Kasumi-1 (cell line): ENCODE measurements at regions not wholly inside any gene's neighbourhood (a gene's known extent, or its start where the extent isn't known, plus 50 kb on each side); places are given as distances from the start of the nearest gene placed in this dataset.

Source experiments
- DNase-seq, 2 experiments: peaks; one replicate each; lab custom pipeline; 2025; lab: John Stamatoyannopoulos, UW

GRCh38 chr4:177573507-177573906 is 131.3 kb upstream of the AGA start:
- DNase-seq, result peak; percentile 1 to 24

- DNase-seq, result no peak
Measured at GRCh38 chr4:177574446-177574845, 132.2 kb upstream of the AGA start.

- peak; percentile 8 to 13 for DNase-seq
Measured at GRCh38 chr4:177579649-177580048, 137.4 kb upstream of the AGA start.

- DNase-seq, result no peak
Measured at GRCh38 chr4:177582992-177583391, 140.8 kb upstream of the AGA start.

GRCh38 chr4:177587989-177588388 is 145.8 kb upstream of the AGA start:
- no peak for DNase-seq

- no peak for DNase-seq
Measured at GRCh38 chr4:177595386-177595785, 153.1 kb upstream of the AGA start.

- peak; percentile 34 to 55 for DNase-seq
Measured at GRCh38 chr4:177596035-177596434, 153.8 kb upstream of the AGA start.

- DNase-seq, result no peak
Measured at GRCh38 chr4:177596991-177597390, 154.8 kb upstream of the AGA start.

GRCh38 chr4:177605252-177605651 is 163.0 kb upstream of the AGA start:
- DNase-seq, result no peak

GRCh38 chr4:177607111-177607573 is 164.9 kb upstream of the AGA start:
- DNase-seq, result no peak

GRCh38 chr4:177611974-177612664 is 169.9 kb upstream of the AGA start:
- no peak for DNase-seq

GRCh38 chr4:177612684-177613083 is 170.4 kb upstream of the AGA start:
- no peak for DNase-seq

- DNase-seq, result no peak
Measured at GRCh38 chr4:177632481-177632880, 190.2 kb upstream of the AGA start.

GRCh38 chr4:177638871-177639270 is 196.6 kb upstream of the AGA start:
- DNase-seq, result no peak

- no peak for DNase-seq
Measured at GRCh38 chr4:177640864-177641263, 198.6 kb upstream of the AGA start.

- DNase-seq, result no peak
Measured at GRCh38 chr4:177660223-177660622, 218.0 kb upstream of the AGA start.

- no peak for DNase-seq
Measured at GRCh38 chr4:177667687-177668086, 225.4 kb upstream of the AGA start.

- DNase-seq, result no peak
Measured at GRCh38 chr4:177671387-177671786, 229.2 kb upstream of the AGA start.

- no peak for DNase-seq
Measured at GRCh38 chr4:177671845-177672244, 229.6 kb upstream of the AGA start.

GRCh38 chr4:177673985-177674489 is 231.8 kb upstream of the AGA start:
- no peak for DNase-seq

- no peak for DNase-seq
Measured at GRCh38 chr4:177680308-177680707, 238.1 kb upstream of the AGA start.

- no peak for DNase-seq
Measured at GRCh38 chr4:177681902-177682301, 239.7 kb upstream of the AGA start.

GRCh38 chr4:177687117-177687516 is 244.9 kb upstream of the AGA start:
- no peak for DNase-seq

GRCh38 chr4:177692907-177693306 is 250.7 kb upstream of the AGA start:
- no peak for DNase-seq
